ENCODE measurements at regions not wholly inside any gene's neighbourhood (a gene's known extent, or its start where the extent isn't known, plus 50 kb on each side); places are given as distances from the start of the nearest gene placed in this dataset.
A peak's percentile ranks its signal among the peaks of the same experiment; 100 is the strongest.

GRCh38 chr7:86592185-86592584, 51.5 kb upstream of the GRM3 start:
- ATAC-seq (ENCODE audit: low FRiP score in 2 of 2) (no peak), DNase-seq (no peak)
- H3K27me3 ChIP-seq = no peaks in the 10 kb centered on the region
- H3K4me1 ChIP-seq = no peaks in the 10 kb centered on the region
- no peak overlapping the region for H3K4me3 ChIP-seq
- no peak for TF ChIP-seq POLR2A (IDR thresholded peaks at IDR 0.05)
- no peak for TF ChIP-seq EP300 (IDR thresholded peaks at IDR 0.05)
- no peak for TF ChIP-seq CTCF (IDR thresholded peaks at IDR 0.05)
- TF ChIP-seq POLR2AphosphoS5 (IDR thresholded peaks at IDR 0.05) = no peak
- no peaks in the 10 kb centered on the region for H3K36me3 ChIP-seq
- H3K9me3 ChIP-seq = no peaks in the 10 kb centered on the region
- 78 to 84% methylated on average over 1 of the region's 1 CpG for WGBS, 2 donors
- no peak overlapping the region for H3K27ac ChIP-seq

GRCh38 chr7:86574006-86574405, 69.7 kb upstream of the GRM3 start:
- Histone ChIP-seq H3K36me3 (no peaks in the 10 kb centered on the region), H3K9me3 (peaks cover 0 to 1% (median 0%) of the 10 kb centered on the region in 4 donors), H3K27me3 (no peaks in the 10 kb centered on the region), H3K4me1 (no peaks in the 10 kb centered on the region), H3K4me3 (no peak overlapping the region), H3K27ac (no peak overlapping the region)
- peak in 1 of 2 donors; percentile 17 for DNase-seq
- 95% methylated on average over 9 of the region's 9 CpGs for WGBS, 2 donors
- no peak for TF ChIP-seq EP300 (IDR thresholded peaks at IDR 0.05)
- no peak for ATAC-seq (ENCODE audit: low FRiP score in 2 of 2)

GRCh38 chr7:86558680-86559501, 84.8 kb upstream of the GRM3 start:
- DNase-seq (no peak), ATAC-seq (ENCODE audit: low FRiP score in 2 of 2) (no peak)
- 60 to 63% methylated on average over 8 of the region's 8 CpGs for WGBS, 2 donors
- H3K27me3 ChIP-seq = no peaks in the 10 kb centered on the region
- H3K9me3 ChIP-seq = no peaks in the 10 kb centered on the region
- H3K4me1 ChIP-seq = no peaks in the 10 kb centered on the region
- H3K36me3 ChIP-seq = no peaks in the 10 kb centered on the region
- TF ChIP-seq CTCF (IDR thresholded peaks at IDR 0.05) (no peak), POLR2AphosphoS5 (IDR thresholded peaks at IDR 0.05) (no peak), POLR2A (IDR thresholded peaks at IDR 0.05) (no peak), EP300 (IDR thresholded peaks at IDR 0.05) (no peak)
- H3K4me3 ChIP-seq = no peak overlapping the region
- no peak overlapping the region for H3K27ac ChIP-seq

GRCh38 chr7:86534641-86535040, 109.1 kb upstream of the GRM3 start:
- Histone ChIP-seq H3K9me3 (no peaks in the 10 kb centered on the region), H3K27me3 (no peaks in the 10 kb centered on the region), H3K4me3 (no peak overlapping the region), H3K36me3 (no peaks in the 10 kb centered on the region), H3K27ac (no peak overlapping the region), H3K4me1 (no peaks in the 10 kb centered on the region)
- no peak for TF ChIP-seq CTCF (IDR thresholded peaks at IDR 0.05)
- TF ChIP-seq EP300 (IDR thresholded peaks at IDR 0.05) = no peak
- TF ChIP-seq POLR2AphosphoS5 (IDR thresholded peaks at IDR 0.05) = no peak
- TF ChIP-seq POLR2A (IDR thresholded peaks at IDR 0.05) = no peak
- WGBS, 2 donors = 89 to 99% methylated on average over 3 to 5 of the region's 5 CpGs
- no peak for DNase-seq
- ATAC-seq (ENCODE audit: low FRiP score in 2 of 2) = peak in 1 of 2 donors; percentile 10

GRCh38 chr7:86504229-86504628, 139.5 kb upstream of the GRM3 start:
- TF ChIP-seq CTCF (IDR thresholded peaks at IDR 0.05) (no peak), POLR2AphosphoS5 (IDR thresholded peaks at IDR 0.05) (no peak), EP300 (IDR thresholded peaks at IDR 0.05) (no peak), POLR2A (IDR thresholded peaks at IDR 0.05) (no peak)
- Histone ChIP-seq H3K4me3 (no peak overlapping the region), H3K27me3 (no peaks in the 10 kb centered on the region), H3K27ac (no peak overlapping the region), H3K36me3 (no peaks in the 10 kb centered on the region), H3K4me1 (no peaks in the 10 kb centered on the region), H3K9me3 (no peaks in the 10 kb centered on the region)
- ATAC-seq (ENCODE audit: low FRiP score in 2 of 2) (no peak), DNase-seq (no peak)
- 16 to 25% methylated on average over 1 of the region's 1 CpG for WGBS, 2 donors
